ENCODE measurements at regions not wholly inside any gene's neighbourhood (a gene's known extent, or its start where the extent isn't known, plus 50 kb on each side); places are given as distances from the start of the nearest gene placed in this dataset.

- no peak for TF ChIP-seq CTCF (conservative IDR thresholded peaks at IDR 0.05; ENCODE audit: low read depth, low read length)
- TF ChIP-seq EZH2 (IDR thresholded peaks at IDR 0.05; ENCODE audit: borderline replicate concordance, low read depth, low read length, poor library complexity, severe bottlenecking), result no peak
These were observed 156.3 kb upstream of the SLC1A4 start for GRCh38 chr2:64832936-64833335.

Measured in A673 (cell line).